GM12892 (cell line): ENCODE measurements at regions not wholly inside any gene's neighbourhood (a gene's known extent, or its start where the extent isn't known, plus 50 kb on each side); places are given as distances from the start of the nearest gene placed in this dataset.

ENCODE experiments used
- POLR2A ChIP-seq: IDR thresholded peaks from 2 replicates; pipeline ENCODE4 v1.6.1; 2011; ENCODE audit warnings: low read depth, low read length, control low read depth
- POLR2AphosphoS5 ChIP-seq: IDR thresholded peaks from 2 replicates; pipeline ENCODE4 v1.6.1; 2011; ENCODE audit warnings: low read depth, low read length, control low read depth
- TAF1 ChIP-seq: IDR thresholded peaks from 2 replicates; pipeline ENCODE4 v1.6.1; 2011; ENCODE audit warnings: low read depth, mild to moderate bottlenecking, control low read depth, low read length, borderline replicate concordance

GRCh38 chr9:29939559-29939958, 2366.3 kb upstream of the C9orf72 start:
- TF ChIP-seq POLR2A (no peak), TAF1 (no peak), POLR2AphosphoS5 (no peak)
